K562 (cell line): ENCODE measurements at regions not wholly inside any gene's neighbourhood (a gene's known extent, or its start where the extent isn't known, plus 50 kb on each side); places are given as distances from the start of the nearest gene placed in this dataset.

Experiments
- CTCF ChIP-seq, 3 experiments: IDR thresholded peaks in 2 of 3; conservative IDR thresholded peaks in 1 of 3; 2 replicates each; pipeline ENCODE4 v1.5.1; 2011 to 2012; ENCODE audit warnings: low read length in 3 of 3, mild to moderate bottlenecking in 3 of 3, control low read depth in 2 of 3, improper control_type of control experiment in 1 of 3, inconsistent platforms in 1 of 3, low read depth in 1 of 3, mixed read lengths in 1 of 3, moderate library complexity in 1 of 3; ENCODE audit not compliant: insufficient read depth in 2 of 3
- MAX ChIP-seq: sonication (generic); formaldehyde crosslinking; IDR thresholded peaks from 2 replicates; pipeline ENCODE4 v1.9.0; 2022; ENCODE audit warnings: mild to moderate bottlenecking, missing genetic modification reagents
- RAD51 ChIP-seq: fragments of 450-650 bp; IDR thresholded peaks from 2 replicates; pipeline ENCODE4 v1.7.1; 2016; ENCODE audit warnings: low read depth, mild to moderate bottlenecking, borderline replicate concordance
- RCOR1 ChIP-seq, 2 experiments: IDR thresholded peaks; 2 replicates each; pipeline ENCODE4 v1.6.1; 2012; ENCODE audit warnings: low read depth in 2 of 2, low read length in 2 of 2, borderline replicate concordance in 1 of 2, improper control_type of control experiment in 1 of 2
- SMC3 ChIP-seq: conservative IDR thresholded peaks from 2 replicates; pipeline ENCODE4 v1.6.1; 2011; ENCODE audit warnings: low read depth, low read length, improper control_type of control experiment; ENCODE audit not compliant: insufficient read depth
- TFAP4 ChIP-seq: sonication (generic); formaldehyde crosslinking; IDR thresholded peaks from 2 replicates; pipeline ENCODE4 v1.8.0; 2022; ENCODE audit warnings: missing genetic modification reagents, mild to moderate bottlenecking, moderate library complexity, borderline replicate concordance
- ZNF232 ChIP-seq: sonication (generic); formaldehyde crosslinking; IDR thresholded peaks from 2 replicates; pipeline ENCODE4 v1.8.0; 2022; ENCODE audit warnings: mild to moderate bottlenecking, missing genetic modification reagents
- ZNF318 ChIP-seq, 2 experiments: fragments of 450-650 bp; IDR thresholded peaks; 2 replicates each; pipeline ENCODE4 v1.6.1; 2016; ENCODE audit warnings: mild to moderate bottlenecking in 2 of 2, borderline replicate concordance in 1 of 2, low read depth in 1 of 2, moderate library complexity in 1 of 2
- ZNF586 ChIP-seq: fragments of 450-650 bp; formaldehyde crosslinking; conservative IDR thresholded peaks from 2 replicates; pipeline ENCODE4 v1.4.0; 2020; ENCODE audit warnings: mild to moderate bottlenecking, moderate library complexity
- ZNF785 ChIP-seq: fragments of 250-450 bp; sonication (Bioruptor Pico); IDR thresholded peaks from 2 replicates; pipeline ENCODE4 v1.4.0; 2020; ENCODE audit warnings: mild to moderate bottlenecking

GRCh38 chr10:93225938-93226337, 152.2 kb downstream of the CYP26A1 start:
- TF ChIP-seq ZNF318 (IDR thresholded peaks at IDR 0.05; ENCODE audit: borderline replicate concordance in 1 of 2, low read depth in 1 of 2) (no peak), SMC3 (no peak), ZNF232 (no peak), ZNF785 (CRISPR knock-in tag) (no peak), RCOR1 (IDR thresholded peaks at IDR 0.05; ENCODE audit: borderline replicate concordance in 1 of 2, low read depth in 2 of 2, low read length in 2 of 2) (no peak), RAD51 (no peak), CTCF (IDR thresholded peaks at IDR 0.05 in 2 of 3, conservative IDR thresholded peaks at IDR 0.05 in 1 of 3; ENCODE audit: insufficient read depth in 2 of 3, low read depth in 1 of 3, low read length in 3 of 3) (no peak), TFAP4 (CRISPR knock-in tag) (no peak), ZNF586 (CRISPR knock-in tag) (no peak), MAX (CRISPR knock-in tag) (no peak)
